Loucy (cell line): ENCODE measurements at regions not wholly inside any gene's neighbourhood (a gene's known extent, or its start where the extent isn't known, plus 50 kb on each side); places are given as distances from the start of the nearest gene placed in this dataset.

Experiments used
- CTCF ChIP-seq: fragments of 200-600 bp; sonication (generic); conservative IDR thresholded peaks from 2 replicates; pipeline ENCODE4 v1.5.1; 2014; ENCODE audit warnings: mild to moderate bottlenecking, antibody characterized with exemption, low read length
- EZH2phosphoT487 ChIP-seq: fragments of 200-600 bp; IDR thresholded peaks from 2 replicates; pipeline ENCODE4 v1.6.1; 2018; ENCODE audit warnings: antibody characterized with exemption, mild to moderate bottlenecking, moderate library complexity, borderline replicate concordance

- TF ChIP-seq EZH2phosphoT487 = no peak
- TF ChIP-seq CTCF = no peak
Measured at GRCh38 chr2:145028101-145028920, 508.4 kb upstream of the ZEB2 start.
